Activated naive CD8-positive, alpha-beta T cell (primary cell): ENCODE measurements at regions not wholly inside any gene's neighbourhood (a gene's known extent, or its start where the extent isn't known, plus 50 kb on each side); places are given as distances from the start of the nearest gene placed in this dataset.

ENCODE experiments used
- H3K27ac Mint-ChIP-seq: one replicate; pipeline ENCODE4 v1.8.0; 2021; ENCODE audit warnings: mixed read lengths
- H3K27me3 Mint-ChIP-seq: one replicate; pipeline ENCODE4 v1.8.0; 2021; ENCODE audit warnings: mixed read lengths
- H3K36me3 Mint-ChIP-seq: one replicate; pipeline ENCODE4 v1.8.0; 2021; ENCODE audit warnings: mixed read lengths
- H3K4me1 Mint-ChIP-seq: one replicate; pipeline ENCODE4 v1.8.0; 2021; ENCODE audit warnings: low read depth, mixed read lengths
- H3K4me3 Mint-ChIP-seq: one replicate; pipeline ENCODE4 v1.8.0; 2021; ENCODE audit warnings: mild to moderate bottlenecking, mixed read lengths
- H3K9me3 Mint-ChIP-seq: one replicate; pipeline ENCODE4 v1.8.0; 2021; ENCODE audit warnings: low read depth, mixed read lengths

- H3K9me3 Mint-ChIP-seq = no peaks in the 10 kb centered on the region
- peaks cover 2% of the 10 kb centered on the region for H3K4me1 Mint-ChIP-seq
- H3K4me3 Mint-ChIP-seq = no peak overlapping the region
- peaks cover 2% of the 10 kb centered on the region for H3K27me3 Mint-ChIP-seq
- no peaks in the 10 kb centered on the region for H3K36me3 Mint-ChIP-seq
- no peak overlapping the region for H3K27ac Mint-ChIP-seq
Measured at GRCh38 chr5:143554918-143555477, 151.5 kb upstream of the NR3C1 start.

- Mint-ChIP-seq H3K36me3 (no peaks in the 10 kb centered on the region), H3K4me1 (peaks cover 2% of the 10 kb centered on the region), H3K27ac (no peak overlapping the region), H3K9me3 (no peaks in the 10 kb centered on the region), H3K27me3 (peaks cover 2% of the 10 kb centered on the region), H3K4me3 (no peak overlapping the region)
Measured at GRCh38 chr5:143554187-143554717, 150.8 kb upstream of the NR3C1 start.

- Mint-ChIP-seq H3K36me3 (no peaks in the 10 kb centered on the region), H3K4me1 (peaks cover 2% of the 10 kb centered on the region), H3K27ac (no peak overlapping the region), H3K27me3 (peaks cover 2% of the 10 kb centered on the region), H3K4me3 (no peak overlapping the region), H3K9me3 (no peaks in the 10 kb centered on the region)
Measured at GRCh38 chr5:143552680-143553079, 149.2 kb upstream of the NR3C1 start.

GRCh38 chr5:143551820-143552251, 148.3 kb upstream of the NR3C1 start:
- no peaks in the 10 kb centered on the region for H3K36me3 Mint-ChIP-seq
- no peaks in the 10 kb centered on the region for H3K9me3 Mint-ChIP-seq
- no peaks in the 10 kb centered on the region for H3K4me1 Mint-ChIP-seq
- H3K27me3 Mint-ChIP-seq = peaks cover 2% of the 10 kb centered on the region
- no peak overlapping the region for H3K27ac Mint-ChIP-seq
- H3K4me3 Mint-ChIP-seq = no peak overlapping the region

- H3K36me3 Mint-ChIP-seq = no peaks in the 10 kb centered on the region
- H3K27me3 Mint-ChIP-seq = peaks cover 2% of the 10 kb centered on the region
- H3K9me3 Mint-ChIP-seq = no peaks in the 10 kb centered on the region
- H3K4me1 Mint-ChIP-seq = no peaks in the 10 kb centered on the region
- H3K27ac Mint-ChIP-seq = no peak overlapping the region
- no peak overlapping the region for H3K4me3 Mint-ChIP-seq
Measured at GRCh38 chr5:143550986-143551630, 147.6 kb upstream of the NR3C1 start.

- no peaks in the 10 kb centered on the region for H3K4me1 Mint-ChIP-seq
- H3K36me3 Mint-ChIP-seq = no peaks in the 10 kb centered on the region
- peaks cover under 1% of the 10 kb centered on the region for H3K27me3 Mint-ChIP-seq
- no peaks in the 10 kb centered on the region for H3K9me3 Mint-ChIP-seq
- no peak overlapping the region for H3K27ac Mint-ChIP-seq
- H3K4me3 Mint-ChIP-seq = no peak overlapping the region
Measured at GRCh38 chr5:143547342-143547741, 143.9 kb upstream of the NR3C1 start.

- Mint-ChIP-seq H3K4me3 (no peak overlapping the region), H3K4me1 (no peaks in the 10 kb centered on the region), H3K27me3 (no peaks in the 10 kb centered on the region), H3K27ac (no peak overlapping the region), H3K36me3 (no peaks in the 10 kb centered on the region), H3K9me3 (no peaks in the 10 kb centered on the region)
Measured at GRCh38 chr5:143546394-143546793, 142.9 kb upstream of the NR3C1 start.

GRCh38 chr5:143544606-143545005, 141.1 kb upstream of the NR3C1 start:
- H3K27me3 Mint-ChIP-seq = no peaks in the 10 kb centered on the region
- H3K4me1 Mint-ChIP-seq = no peaks in the 10 kb centered on the region
- peaks cover 2% of the 10 kb centered on the region for H3K9me3 Mint-ChIP-seq
- H3K27ac Mint-ChIP-seq = no peak overlapping the region
- H3K4me3 Mint-ChIP-seq = no peak overlapping the region
- no peaks in the 10 kb centered on the region for H3K36me3 Mint-ChIP-seq

GRCh38 chr5:143543358-143544255, 140.1 kb upstream of the NR3C1 start:
- no peak overlapping the region for H3K27ac Mint-ChIP-seq
- no peaks in the 10 kb centered on the region for H3K27me3 Mint-ChIP-seq
- H3K4me1 Mint-ChIP-seq = no peaks in the 10 kb centered on the region
- H3K36me3 Mint-ChIP-seq = no peaks in the 10 kb centered on the region
- H3K9me3 Mint-ChIP-seq = peaks cover 7% of the 10 kb centered on the region
- H3K4me3 Mint-ChIP-seq = no peak overlapping the region

GRCh38 chr5:143542798-143543144, 139.3 kb upstream of the NR3C1 start:
- no peak overlapping the region for H3K4me3 Mint-ChIP-seq
- H3K27ac Mint-ChIP-seq = no peak overlapping the region

GRCh38 chr5:143541943-143542797, 138.7 kb upstream of the NR3C1 start:
- peaks cover 7% of the 10 kb centered on the region for H3K9me3 Mint-ChIP-seq
- H3K27ac Mint-ChIP-seq = no peak overlapping the region
- no peaks in the 10 kb centered on the region for H3K4me1 Mint-ChIP-seq
- H3K27me3 Mint-ChIP-seq = no peaks in the 10 kb centered on the region
- no peak overlapping the region for H3K4me3 Mint-ChIP-seq
- H3K36me3 Mint-ChIP-seq = no peaks in the 10 kb centered on the region

More at GRCh38 chr5:143542798-143543144, 139.3 kb upstream of the NR3C1 start:
- Mint-ChIP-seq H3K9me3 (peaks cover 7% of the 10 kb centered on the region), H3K4me1 (no peaks in the 10 kb centered on the region), H3K27me3 (no peaks in the 10 kb centered on the region), H3K36me3 (no peaks in the 10 kb centered on the region)

GRCh38 chr5:143539742-143540141, 136.3 kb upstream of the NR3C1 start:
- peaks cover 7% of the 10 kb centered on the region for H3K9me3 Mint-ChIP-seq
- H3K36me3 Mint-ChIP-seq = no peaks in the 10 kb centered on the region
- H3K27me3 Mint-ChIP-seq = no peaks in the 10 kb centered on the region

GRCh38 chr5:143537056-143537455, 133.6 kb upstream of the NR3C1 start:
- no peaks in the 10 kb centered on the region for H3K36me3 Mint-ChIP-seq
- H3K4me1 Mint-ChIP-seq = no peaks in the 10 kb centered on the region
- no peak overlapping the region for H3K4me3 Mint-ChIP-seq
- no peak overlapping the region for H3K27ac Mint-ChIP-seq
- H3K9me3 Mint-ChIP-seq = peaks cover 7% of the 10 kb centered on the region
- H3K27me3 Mint-ChIP-seq = peaks cover 2% of the 10 kb centered on the region

More at GRCh38 chr5:143539742-143540141, 136.3 kb upstream of the NR3C1 start:
- Mint-ChIP-seq H3K4me3 (no peak overlapping the region), H3K27ac (no peak overlapping the region), H3K4me1 (no peaks in the 10 kb centered on the region)

- H3K9me3 Mint-ChIP-seq = peaks cover 7% of the 10 kb centered on the region
- H3K27ac Mint-ChIP-seq = no peak overlapping the region
- H3K36me3 Mint-ChIP-seq = no peaks in the 10 kb centered on the region
- H3K4me3 Mint-ChIP-seq = no peak overlapping the region
- H3K4me1 Mint-ChIP-seq = no peaks in the 10 kb centered on the region
- H3K27me3 Mint-ChIP-seq = peaks cover 2% of the 10 kb centered on the region
Measured at GRCh38 chr5:143536364-143536763, 132.9 kb upstream of the NR3C1 start.
